ENCODE measurements at regions not wholly inside any gene's neighbourhood (a gene's known extent, or its start where the extent isn't known, plus 50 kb on each side); places are given as distances from the start of the nearest gene placed in this dataset.

DNA sequence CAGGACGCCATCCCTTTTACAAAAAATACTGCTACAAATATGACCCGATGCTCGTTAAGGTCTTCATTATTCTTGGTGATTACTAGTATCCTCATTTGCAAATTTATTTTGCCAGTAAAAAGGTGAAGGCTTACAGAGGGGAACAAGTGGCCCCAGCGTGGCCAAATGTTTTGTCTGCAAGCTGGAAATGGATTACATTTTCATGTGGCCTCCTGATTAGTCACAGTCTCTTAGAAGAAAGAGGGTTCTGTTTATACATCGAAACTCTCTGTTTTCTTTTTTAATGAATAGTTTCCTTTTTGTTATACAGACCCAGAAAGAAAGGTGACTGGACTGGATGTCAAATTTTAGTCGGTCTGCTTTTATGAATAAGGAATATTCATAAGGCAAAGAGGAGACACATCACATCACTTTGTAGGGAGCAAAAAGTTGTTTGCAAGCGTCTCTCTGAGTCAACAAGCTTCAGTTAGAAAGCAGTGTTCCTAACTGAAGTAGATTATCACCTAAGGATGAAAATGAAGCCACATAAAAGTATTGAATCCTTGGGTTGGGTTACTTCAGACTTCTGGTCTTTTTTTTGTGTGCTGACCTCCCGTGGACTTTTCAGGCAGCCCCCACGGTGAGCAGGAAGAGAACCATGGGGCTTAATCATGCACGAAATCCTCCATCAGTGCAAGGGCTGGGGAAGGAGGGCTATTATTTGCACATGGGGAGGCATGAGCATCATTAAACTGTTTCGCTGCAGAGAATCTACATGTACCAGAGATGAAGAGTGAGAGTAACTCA lies 125.6 kb downstream of the ARSF start:
- TF ChIP-seq, protein P1, sequence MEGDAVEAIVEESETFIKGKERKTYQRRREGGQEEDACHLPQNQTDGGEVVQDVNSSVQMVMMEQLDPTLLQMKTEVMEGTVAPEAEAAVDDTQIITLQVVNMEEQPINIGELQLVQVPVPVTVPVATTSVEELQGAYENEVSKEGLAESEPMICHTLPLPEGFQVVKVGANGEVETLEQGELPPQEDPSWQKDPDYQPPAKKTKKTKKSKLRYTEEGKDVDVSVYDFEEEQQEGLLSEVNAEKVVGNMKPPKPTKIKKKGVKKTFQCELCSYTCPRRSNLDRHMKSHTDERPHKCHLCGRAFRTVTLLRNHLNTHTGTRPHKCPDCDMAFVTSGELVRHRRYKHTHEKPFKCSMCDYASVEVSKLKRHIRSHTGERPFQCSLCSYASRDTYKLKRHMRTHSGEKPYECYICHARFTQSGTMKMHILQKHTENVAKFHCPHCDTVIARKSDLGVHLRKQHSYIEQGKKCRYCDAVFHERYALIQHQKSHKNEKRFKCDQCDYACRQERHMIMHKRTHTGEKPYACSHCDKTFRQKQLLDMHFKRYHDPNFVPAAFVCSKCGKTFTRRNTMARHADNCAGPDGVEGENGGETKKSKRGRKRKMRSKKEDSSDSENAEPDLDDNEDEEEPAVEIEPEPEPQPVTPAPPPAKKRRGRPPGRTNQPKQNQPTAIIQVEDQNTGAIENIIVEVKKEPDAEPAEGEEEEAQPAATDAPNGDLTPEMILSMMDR (IDR thresholded peaks at IDR 0.05) = no peak
- TF ChIP-seq POLR2A (IDR thresholded peaks at IDR 0.05) = no peak
